ENCODE measurements at regions not wholly inside any gene's neighbourhood (a gene's known extent, or its start where the extent isn't known, plus 50 kb on each side); places are given as distances from the start of the nearest gene placed in this dataset.

DNA sequence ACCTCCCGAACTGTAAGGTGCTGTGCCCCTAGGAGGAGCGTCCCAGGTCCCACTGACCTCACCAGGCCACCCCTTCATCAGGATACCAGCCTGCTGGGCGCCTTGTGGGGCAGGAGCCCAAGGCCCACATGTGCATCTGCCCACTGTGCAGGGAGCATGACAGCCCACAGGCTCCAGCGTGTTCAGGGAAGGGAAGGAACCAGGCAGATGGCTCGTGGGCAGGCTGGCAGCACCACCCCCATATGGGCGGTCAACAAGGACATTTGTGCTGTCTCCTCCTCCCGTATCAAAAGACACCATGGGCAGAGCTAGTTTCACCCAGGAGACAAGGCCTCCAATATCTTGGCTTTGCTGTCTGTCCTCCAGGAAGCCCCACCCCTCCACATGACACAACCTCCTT lies 85.5 kb upstream of the PPP1R26 start:
- TF ChIP-seq POLR2AphosphoS5 (IDR thresholded peaks at IDR 0.05) = no peak
- TF ChIP-seq, protein P1, sequence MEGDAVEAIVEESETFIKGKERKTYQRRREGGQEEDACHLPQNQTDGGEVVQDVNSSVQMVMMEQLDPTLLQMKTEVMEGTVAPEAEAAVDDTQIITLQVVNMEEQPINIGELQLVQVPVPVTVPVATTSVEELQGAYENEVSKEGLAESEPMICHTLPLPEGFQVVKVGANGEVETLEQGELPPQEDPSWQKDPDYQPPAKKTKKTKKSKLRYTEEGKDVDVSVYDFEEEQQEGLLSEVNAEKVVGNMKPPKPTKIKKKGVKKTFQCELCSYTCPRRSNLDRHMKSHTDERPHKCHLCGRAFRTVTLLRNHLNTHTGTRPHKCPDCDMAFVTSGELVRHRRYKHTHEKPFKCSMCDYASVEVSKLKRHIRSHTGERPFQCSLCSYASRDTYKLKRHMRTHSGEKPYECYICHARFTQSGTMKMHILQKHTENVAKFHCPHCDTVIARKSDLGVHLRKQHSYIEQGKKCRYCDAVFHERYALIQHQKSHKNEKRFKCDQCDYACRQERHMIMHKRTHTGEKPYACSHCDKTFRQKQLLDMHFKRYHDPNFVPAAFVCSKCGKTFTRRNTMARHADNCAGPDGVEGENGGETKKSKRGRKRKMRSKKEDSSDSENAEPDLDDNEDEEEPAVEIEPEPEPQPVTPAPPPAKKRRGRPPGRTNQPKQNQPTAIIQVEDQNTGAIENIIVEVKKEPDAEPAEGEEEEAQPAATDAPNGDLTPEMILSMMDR (IDR thresholded peaks at IDR 0.05) = no peak
- TF ChIP-seq POLR2A (IDR thresholded peaks at IDR 0.05) = no peak

Data from breast epithelium (tissue), 3 donors.